Breast epithelium (tissue), 3 donors: ENCODE measurements at regions not wholly inside any gene's neighbourhood (a gene's known extent, or its start where the extent isn't known, plus 50 kb on each side); places are given as distances from the start of the nearest gene placed in this dataset.

Experiments
- POLR2A ChIP-seq: fragments of 450-650 bp; IDR thresholded peaks from one replicate; pipeline ENCODE4 v1.6.1; 2016; ENCODE audit warnings: antibody characterized with exemption, mild to moderate bottlenecking, moderate library complexity
- POLR2AphosphoS5 ChIP-seq, 3 donors: sonication (generic); formaldehyde crosslinking; IDR thresholded peaks; one replicate each; pipeline ENCODE4 v1.6.1; 2017; ENCODE audit warnings: antibody characterized with exemption in 3 of 3
- TF ChIP-seq, protein P1 (sequence below), 3 donors: fragments of 450-650 bp; IDR thresholded peaks; one replicate each; pipeline ENCODE4 v1.5.1; 2016 to 2017; ENCODE audit warnings: antibody characterized with exemption in 3 of 3, mild to moderate bottlenecking in 3 of 3, moderate library complexity in 3 of 3

DNA sequence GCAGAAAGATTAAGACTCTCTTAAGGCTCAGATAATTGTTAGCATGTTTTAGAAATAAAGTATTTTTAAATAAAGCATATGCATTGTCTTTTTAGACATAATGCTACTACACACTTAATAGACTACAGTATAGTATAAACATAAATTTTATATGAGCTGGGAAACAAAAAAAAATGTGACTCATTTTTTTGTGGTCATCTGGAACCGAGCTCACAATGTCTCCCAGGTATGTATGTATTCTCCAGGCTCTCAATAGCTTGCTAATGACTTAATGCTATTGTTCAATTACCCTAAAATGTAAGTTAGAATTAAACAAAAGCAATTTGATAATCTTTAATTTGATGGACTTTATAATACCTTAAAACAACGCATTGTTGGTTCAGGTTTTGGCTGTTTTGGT lies 167.2 kb downstream of the NUP35 start:
- TF ChIP-seq POLR2A (no peak), POLR2AphosphoS5 (IDR thresholded peaks at IDR 0.05) (no peak)
- TF ChIP-seq, protein P1, sequence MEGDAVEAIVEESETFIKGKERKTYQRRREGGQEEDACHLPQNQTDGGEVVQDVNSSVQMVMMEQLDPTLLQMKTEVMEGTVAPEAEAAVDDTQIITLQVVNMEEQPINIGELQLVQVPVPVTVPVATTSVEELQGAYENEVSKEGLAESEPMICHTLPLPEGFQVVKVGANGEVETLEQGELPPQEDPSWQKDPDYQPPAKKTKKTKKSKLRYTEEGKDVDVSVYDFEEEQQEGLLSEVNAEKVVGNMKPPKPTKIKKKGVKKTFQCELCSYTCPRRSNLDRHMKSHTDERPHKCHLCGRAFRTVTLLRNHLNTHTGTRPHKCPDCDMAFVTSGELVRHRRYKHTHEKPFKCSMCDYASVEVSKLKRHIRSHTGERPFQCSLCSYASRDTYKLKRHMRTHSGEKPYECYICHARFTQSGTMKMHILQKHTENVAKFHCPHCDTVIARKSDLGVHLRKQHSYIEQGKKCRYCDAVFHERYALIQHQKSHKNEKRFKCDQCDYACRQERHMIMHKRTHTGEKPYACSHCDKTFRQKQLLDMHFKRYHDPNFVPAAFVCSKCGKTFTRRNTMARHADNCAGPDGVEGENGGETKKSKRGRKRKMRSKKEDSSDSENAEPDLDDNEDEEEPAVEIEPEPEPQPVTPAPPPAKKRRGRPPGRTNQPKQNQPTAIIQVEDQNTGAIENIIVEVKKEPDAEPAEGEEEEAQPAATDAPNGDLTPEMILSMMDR (IDR thresholded peaks at IDR 0.05), result no peak
